NCI-H187 (cell line): ENCODE measurements at regions not wholly inside any gene's neighbourhood (a gene's known extent, or its start where the extent isn't known, plus 50 kb on each side); places are given as distances from the start of the nearest gene placed in this dataset.

ENCODE experiments used
- DNase-seq, 2 experiments: peaks; one replicate each; lab custom pipeline; 2025; lab: John Stamatoyannopoulos, UW

- no peak for DNase-seq
These were observed 472.7 kb downstream of the TFAP2A start for GRCh38 chr6:9942131-9942530.

GRCh38 chr6:9938801-9939200 lies 476.1 kb downstream of the TFAP2A start:
- DNase-seq = no peak

GRCh38 chr6:9937031-9937763 lies 477.7 kb downstream of the TFAP2A start:
- DNase-seq = no peak

- DNase-seq = no peak
These were observed 478.3 kb downstream of the TFAP2A start for GRCh38 chr6:9936551-9936950.

- DNase-seq = no peak
These were observed 481.2 kb downstream of the TFAP2A start for GRCh38 chr6:9933677-9934076.

GRCh38 chr6:9927275-9927674 lies 487.6 kb downstream of the TFAP2A start:
- DNase-seq = no peak

- no peak for DNase-seq
These were observed 489.9 kb downstream of the TFAP2A start for GRCh38 chr6:9924971-9925370.

GRCh38 chr6:9921366-9921765 lies 493.5 kb downstream of the TFAP2A start:
- no peak for DNase-seq

- no peak for DNase-seq
These were observed 499.9 kb downstream of the TFAP2A start for GRCh38 chr6:9914951-9915350.

GRCh38 chr6:9901376-9901775 lies 513.5 kb downstream of the TFAP2A start:
- no peak for DNase-seq

GRCh38 chr6:9896806-9897205 lies 518.1 kb downstream of the TFAP2A start:
- no peak for DNase-seq

- DNase-seq = no peak
These were observed 524.0 kb downstream of the TFAP2A start for GRCh38 chr6:9890893-9891292.

- no peak for DNase-seq
These were observed 524.4 kb downstream of the TFAP2A start for GRCh38 chr6:9890469-9890868.

- no peak for DNase-seq
These were observed 536.3 kb downstream of the TFAP2A start for GRCh38 chr6:9878535-9878934.

- no peak for DNase-seq
These were observed 539.1 kb downstream of the TFAP2A start for GRCh38 chr6:9875605-9876353.

- no peak for DNase-seq
These were observed 552.2 kb downstream of the TFAP2A start for GRCh38 chr6:9862603-9863167.

- DNase-seq = no peak
These were observed 563.1 kb downstream of the TFAP2A start for GRCh38 chr6:9851541-9852380.

GRCh38 chr6:9851006-9851405 lies 563.9 kb downstream of the TFAP2A start:
- no peak for DNase-seq

GRCh38 chr6:9848094-9848493 lies 566.8 kb downstream of the TFAP2A start:
- no peak for DNase-seq

- no peak for DNase-seq
These were observed 572.8 kb downstream of the TFAP2A start for GRCh38 chr6:9841886-9842725.

GRCh38 chr6:9834233-9834632 lies 580.6 kb downstream of the TFAP2A start:
- DNase-seq = no peak
